Smooth muscle cell of the brain vasculature (primary cell): ENCODE measurements at regions not wholly inside any gene's neighbourhood (a gene's known extent, or its start where the extent isn't known, plus 50 kb on each side); places are given as distances from the start of the nearest gene placed in this dataset.

Experiments
- DNase-seq: peaks from one replicate; pipeline ENCODE4 v3.0.0-alpha.2; 2012; ENCODE audit warnings: low read depth, low spot score

- DNase-seq = no peak
Measured at GRCh38 chr13:22176968-22177520, 506.2 kb downstream of the FGF9 start.

- DNase-seq = no peak
Measured at GRCh38 chr13:22178878-22179277, 508.0 kb downstream of the FGF9 start.

DNA sequence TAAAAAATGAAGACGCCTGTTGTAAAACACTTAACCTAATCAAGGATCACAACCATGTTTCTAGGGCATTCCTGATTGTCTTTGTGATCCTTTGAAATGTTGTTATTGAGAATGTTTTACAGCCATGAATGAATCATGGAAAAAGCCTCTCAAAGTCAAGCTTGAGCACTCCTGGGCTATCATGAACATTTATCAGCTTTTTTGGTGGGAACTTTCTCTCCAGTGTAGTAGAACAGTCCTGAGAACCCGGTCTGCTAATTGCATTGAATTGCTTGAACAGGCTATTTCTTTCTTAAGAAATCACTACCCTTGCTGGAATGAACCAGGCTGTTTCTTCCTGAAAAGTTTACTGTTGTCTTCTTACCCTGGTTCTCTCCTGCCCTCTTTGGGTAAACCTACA lies 516.5 kb downstream of the FGF9 start:
- no peak for DNase-seq

- DNase-seq = no peak
Measured at GRCh38 chr13:22189176-22190048, 518.5 kb downstream of the FGF9 start.

DNA sequence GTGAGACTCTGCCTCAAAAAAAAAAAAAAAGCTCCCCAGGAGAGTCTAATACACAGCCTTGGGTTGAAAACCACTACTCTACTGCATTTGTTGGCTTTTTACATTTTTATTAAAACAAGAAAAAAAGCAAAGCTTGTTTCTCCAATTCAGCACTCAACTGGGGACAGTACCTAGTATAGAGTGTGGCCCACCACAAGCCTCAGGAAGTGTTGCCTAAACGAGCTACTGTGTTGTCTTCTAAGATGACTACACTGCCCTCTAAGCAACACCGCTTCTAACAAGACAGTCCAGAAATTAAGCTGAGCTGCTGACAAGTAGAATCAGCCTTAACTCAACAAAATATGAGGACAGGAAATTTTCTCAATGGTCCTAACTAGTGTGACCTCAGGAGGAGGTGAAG lies 522.2 kb downstream of the FGF9 start:
- no peak for DNase-seq

DNA sequence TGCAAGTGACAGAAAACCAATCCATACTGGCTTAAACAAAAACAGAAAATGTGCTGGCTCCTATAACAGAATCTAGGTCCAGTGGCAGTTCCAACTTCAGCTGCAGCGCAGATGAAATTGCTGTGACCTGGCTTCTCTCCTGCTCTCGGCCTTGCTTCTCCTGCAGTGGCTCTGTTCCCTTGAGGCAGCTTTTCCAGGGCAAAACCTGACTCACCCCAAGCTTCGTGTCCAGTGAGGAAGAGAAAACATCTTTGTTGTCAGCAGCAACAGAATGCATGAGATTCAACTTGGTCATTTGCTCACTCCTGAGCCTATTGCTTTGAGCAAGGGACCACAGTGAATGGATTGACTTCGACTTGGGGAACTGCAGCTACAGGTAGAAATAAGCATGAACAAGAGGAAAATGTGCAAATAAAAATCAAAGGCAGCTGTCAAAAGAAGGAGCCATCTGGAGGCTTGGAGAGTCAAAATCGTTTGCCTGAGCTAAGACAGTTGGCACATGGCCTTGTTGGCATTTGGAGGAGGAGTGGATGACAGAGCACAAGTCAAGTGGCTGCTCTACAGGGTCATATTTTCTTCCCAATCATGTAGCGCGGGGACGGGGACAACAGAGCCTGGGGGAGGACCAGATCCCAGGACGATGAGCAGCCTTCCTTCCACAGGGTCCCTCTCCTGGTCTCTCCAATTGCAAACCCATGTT lies 523.4 kb downstream of the FGF9 start:
- no peak for DNase-seq

- DNase-seq = no peak
Measured at GRCh38 chr13:22195726-22196125, 524.9 kb downstream of the FGF9 start.

GRCh38 chr13:22196777-22197176 lies 525.9 kb downstream of the FGF9 start:
- DNase-seq = no peak

DNA sequence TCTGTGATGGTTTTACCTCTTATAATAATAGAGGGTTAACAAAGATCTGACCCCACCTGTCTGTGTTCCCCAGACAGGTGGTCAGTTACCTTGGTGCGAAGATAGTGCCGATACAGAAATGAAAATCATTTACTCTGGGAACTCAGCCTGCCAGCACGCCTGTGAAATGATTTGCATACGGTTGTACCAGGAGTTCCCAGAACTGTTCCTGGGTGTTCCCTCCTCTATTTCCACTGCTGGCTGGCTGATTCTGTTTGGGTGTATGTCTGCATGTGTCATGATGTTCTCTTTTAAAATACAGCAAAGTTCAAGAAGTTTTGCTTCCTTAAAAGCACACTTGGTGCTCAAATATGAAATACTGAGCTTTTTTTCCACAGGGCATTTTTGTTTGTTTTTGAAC lies 527.1 kb downstream of the FGF9 start:
- DNase-seq = no peak

DNA sequence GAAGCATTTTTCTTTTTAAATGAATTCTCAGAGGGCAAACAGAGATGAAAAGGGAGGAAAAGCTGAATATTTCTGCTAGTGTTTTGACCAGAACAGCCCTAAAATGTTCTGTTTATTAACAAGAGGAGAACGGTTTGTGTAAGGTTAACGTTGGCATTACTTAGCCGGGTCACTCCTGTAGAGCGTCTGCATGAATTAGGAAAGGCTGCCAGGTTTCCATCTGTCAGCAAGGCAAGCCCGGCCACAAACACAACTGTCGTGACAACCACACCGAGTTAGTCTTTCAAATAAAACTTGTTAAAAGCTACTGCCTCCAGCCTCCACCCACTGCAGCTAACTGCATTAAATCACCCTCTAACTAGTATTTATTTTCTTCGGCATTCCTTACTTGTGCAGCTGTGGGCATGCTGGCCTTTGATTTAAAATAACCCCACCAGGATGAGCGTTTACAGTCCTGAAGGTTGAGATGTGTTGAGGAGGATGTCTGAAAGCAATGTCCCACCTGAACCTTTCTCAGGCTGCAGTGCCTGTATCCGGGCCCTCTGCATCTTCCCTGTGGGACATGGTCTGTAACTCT lies 527.9 kb downstream of the FGF9 start:
- no peak for DNase-seq

DNA sequence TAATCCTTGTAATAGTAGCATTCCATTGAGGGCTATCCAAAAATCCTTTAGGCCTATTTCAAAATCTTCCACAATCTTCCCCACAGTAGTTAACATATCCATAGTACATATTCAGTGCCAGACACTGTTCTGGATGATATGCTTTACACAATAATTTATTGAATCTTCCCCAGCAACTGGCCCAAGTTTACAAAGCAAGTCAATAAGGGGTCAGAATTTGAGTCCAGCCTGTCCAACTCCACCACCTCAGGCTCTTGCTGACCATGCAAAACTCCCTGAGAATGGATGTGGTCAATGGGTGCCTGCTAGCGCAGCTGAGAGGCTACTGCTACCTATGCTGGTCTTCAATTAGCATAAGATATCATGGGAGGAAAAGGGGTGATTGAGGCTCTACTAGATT lies 529.6 kb downstream of the FGF9 start:
- DNase-seq = no peak

DNA sequence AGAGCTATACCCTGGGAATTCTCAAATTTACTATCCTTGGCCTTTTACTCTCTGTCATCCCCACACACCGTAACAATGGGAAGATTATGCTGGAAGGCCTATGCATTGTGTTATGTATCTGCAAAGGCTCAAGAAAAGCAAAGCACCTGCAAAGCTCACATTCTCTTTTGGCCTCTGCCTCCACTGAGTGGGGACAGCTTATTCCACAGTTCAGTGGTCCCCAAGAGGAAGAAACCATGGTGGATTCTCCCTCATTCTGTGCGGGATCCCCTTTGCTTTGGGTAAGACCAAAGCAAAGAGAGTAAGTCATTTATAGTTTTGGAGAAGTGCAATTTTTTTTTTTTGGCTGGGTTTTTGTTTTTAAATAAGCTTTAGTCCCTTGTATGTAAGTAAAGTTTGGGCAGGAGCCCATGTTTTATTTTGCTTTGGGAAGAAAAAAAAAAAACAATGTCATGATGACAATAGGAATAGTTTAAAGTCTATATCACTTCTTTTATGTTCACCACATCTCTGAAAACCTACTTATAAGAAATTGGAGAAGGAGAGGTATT lies 530.6 kb downstream of the FGF9 start:
- DNase-seq = no peak

DNA sequence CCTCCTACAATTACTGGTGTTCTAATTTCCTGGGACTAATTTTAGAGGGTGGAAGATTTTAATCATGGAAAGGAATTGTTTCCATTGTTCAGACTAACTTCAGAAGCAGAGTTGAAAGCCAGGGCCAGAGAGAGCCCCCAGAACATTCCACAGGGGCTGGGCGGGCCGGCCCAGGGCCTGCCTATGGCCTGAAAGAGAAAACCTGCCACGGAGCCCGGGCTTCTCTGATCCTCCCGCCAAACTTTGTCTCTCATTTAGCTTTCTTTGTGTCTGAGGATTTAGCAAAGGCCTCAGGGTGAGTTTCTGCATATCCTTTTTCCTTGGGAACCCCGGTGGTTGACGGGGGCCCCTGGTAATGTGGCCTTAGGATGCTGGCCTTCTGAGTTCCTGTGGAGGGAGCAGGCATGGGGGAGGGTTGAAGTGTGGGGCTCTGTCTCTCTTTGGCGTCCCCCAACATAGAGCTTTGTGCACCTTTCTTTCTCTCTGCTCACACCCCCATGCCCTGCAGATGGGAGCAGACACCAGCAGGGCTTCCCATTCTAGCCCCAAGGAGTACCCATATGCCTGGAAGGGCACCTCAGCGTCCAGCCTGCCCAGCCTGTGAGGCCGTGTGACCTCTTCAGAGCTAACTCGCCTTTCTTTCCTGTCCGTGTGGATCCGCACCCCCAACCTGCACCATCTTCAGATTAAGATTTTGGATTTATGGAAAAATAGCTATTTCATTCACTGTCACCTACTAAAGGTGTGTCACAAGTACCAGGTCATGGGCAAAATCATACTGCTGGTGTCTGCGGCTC lies 539.5 kb downstream of the FGF9 start:
- no peak for DNase-seq

DNA sequence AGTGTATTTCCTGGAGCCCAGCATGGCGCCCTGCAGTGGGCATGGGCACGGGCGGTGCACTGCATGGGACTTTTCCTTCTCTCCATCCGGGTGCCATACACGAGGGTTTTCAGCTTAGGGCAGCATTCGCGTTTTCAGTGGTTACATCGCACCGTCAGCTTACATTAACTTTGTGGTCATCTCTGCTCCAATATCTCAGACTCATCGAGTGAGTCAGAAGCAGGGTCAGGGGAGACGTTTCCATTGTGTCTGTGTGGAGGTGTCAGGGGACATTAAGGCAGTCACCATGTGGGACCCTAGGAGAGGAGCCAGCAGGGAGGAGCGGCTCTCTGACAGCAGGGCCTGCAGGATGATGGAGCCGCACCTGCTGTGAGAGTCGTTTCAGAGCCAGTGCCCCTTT lies 541.0 kb downstream of the FGF9 start:
- no peak for DNase-seq

DNA sequence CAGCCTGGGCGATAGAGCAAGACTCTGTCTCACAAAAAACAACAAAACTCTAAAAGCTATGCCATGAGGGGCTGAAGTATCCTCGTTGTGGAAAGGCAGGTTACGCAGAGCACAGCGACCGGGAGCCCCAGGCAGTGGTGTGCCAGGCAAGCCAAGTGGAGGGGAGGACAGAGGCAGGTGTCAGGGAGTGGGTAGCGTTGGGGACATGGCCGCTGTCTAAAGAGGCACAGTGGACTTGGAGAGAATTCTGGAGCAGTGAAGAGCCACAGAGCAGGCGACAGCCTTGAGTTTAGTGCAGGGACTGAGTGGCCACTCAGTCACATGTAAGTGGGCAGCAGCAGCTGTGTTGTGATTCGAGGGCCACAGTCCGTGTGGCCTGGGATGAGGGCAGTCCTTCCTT lies 541.7 kb downstream of the FGF9 start:
- no peak for DNase-seq

DNA sequence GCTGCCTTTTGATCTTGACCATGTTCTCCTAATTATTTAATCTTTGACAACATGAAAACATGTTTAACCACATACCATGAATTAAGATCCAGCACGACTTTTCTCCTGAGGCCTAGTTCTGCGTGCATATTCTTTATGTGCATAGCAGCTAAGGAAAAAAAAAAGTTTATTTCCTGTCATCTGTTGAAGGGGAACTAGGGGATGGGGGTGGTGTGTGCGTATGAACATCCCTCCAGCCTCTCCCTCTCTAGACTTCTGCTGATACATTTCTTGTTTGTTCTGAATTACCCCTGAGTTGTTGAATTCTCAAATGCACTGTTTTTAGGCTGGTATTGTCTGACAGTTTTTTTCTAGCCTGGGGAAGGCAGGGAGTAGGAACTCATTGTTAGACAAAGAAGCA lies 543.3 kb downstream of the FGF9 start:
- DNase-seq = no peak

DNA sequence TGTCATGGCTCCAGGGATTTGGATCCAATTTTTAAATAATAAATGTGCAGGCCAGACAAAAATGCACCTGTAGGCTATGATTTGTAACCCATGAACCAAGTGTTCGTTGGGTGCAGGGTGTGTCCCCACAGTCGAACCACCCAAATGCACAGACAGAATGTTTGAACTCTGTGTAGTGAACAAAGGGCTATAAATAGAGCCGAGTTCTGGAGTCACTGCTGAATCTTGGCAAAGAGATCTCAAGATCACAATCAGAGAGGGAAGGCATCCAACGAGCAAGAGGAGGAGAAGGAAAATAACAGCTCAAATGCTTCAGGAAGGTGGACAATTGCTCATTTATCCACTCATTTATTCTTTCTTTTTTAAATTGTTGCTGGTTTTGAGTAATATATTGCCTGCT lies 547.9 kb downstream of the FGF9 start:
- no peak for DNase-seq

DNA sequence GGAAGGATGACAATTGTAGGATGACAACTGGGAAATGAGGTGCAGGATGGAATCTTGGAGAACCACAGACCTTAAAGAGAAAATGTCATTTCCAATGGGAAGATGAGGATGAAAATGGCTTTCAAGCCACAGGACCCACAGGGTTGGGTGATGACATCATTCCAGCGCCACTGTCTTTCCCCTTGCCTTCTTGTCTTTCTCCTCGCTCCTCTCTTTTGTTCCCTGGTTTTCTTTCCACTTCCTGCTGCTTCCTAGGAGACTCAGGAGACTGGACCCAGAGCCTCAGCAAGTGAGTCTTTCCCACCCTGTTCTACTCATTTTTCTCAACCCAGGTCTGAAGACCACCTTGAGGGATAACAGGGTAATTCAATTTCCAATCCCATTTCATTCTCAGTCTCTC lies 548.8 kb downstream of the FGF9 start:
- DNase-seq = no peak

- DNase-seq = no peak
Measured at GRCh38 chr13:22220151-22221135, 549.6 kb downstream of the FGF9 start.

- DNase-seq = no peak
Measured at GRCh38 chr13:22223411-22223810, 552.5 kb downstream of the FGF9 start.
